ENCODE measurements at regions not wholly inside any gene's neighbourhood (a gene's known extent, or its start where the extent isn't known, plus 50 kb on each side); places are given as distances from the start of the nearest gene placed in this dataset.
"Not testable (repeated sequence)": the region's sequence is repeated elsewhere in the genome, so short reads cannot be mapped to it uniquely, and the experiment has no call there.

GRCh38 chr5:85397451-85397850, 1012.8 kb upstream of the EDIL3 start:
- POLR2A ChIA-PET (ENCODE audit: low non-redundant PET) = no interaction called here

DNA sequence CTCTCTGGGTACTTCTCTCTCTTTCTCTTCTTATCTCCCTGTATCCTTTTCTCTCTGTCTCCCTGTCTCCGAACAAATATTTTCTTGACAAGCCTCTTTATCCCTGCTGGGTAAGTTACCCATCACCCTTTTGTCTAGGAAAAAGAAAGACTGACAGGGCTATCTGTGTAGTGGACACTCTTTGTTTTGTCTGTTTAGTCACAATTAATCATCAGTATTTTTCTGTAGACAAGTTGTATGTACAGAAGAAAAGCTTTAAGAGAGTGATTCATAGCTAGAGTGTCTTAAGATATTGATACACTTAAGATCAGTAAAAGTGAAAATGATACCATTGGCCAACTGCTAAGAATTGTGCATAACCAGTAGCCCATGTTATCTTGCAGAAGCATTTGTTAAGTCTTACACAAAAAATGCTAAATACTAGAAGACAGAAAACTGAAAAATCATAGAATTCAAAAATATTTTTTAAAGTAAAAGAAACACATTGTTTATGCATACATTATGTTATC, 1043.8 kb upstream of the EDIL3 start:
- Histone ChIP-seq H3K9me3 (ENCODE audit: low read depth, low read length, poor library complexity, severe bottlenecking) (no peaks in the 10 kb centered on the region), H3K27ac (ENCODE audit: low read depth, low read length, poor library complexity, severe bottlenecking) (no peak overlapping the region), H3K4me1 (ENCODE audit: insufficient read depth, low read length, poor library complexity, severe bottlenecking) (no peaks in the 10 kb centered on the region), H3K36me3 (ENCODE audit: insufficient read depth, low read length, poor library complexity, severe bottlenecking) (no peaks in the 10 kb centered on the region), H3K4me3 (ENCODE audit: low read depth, low read length, poor library complexity, severe bottlenecking) (no peak overlapping the region), H3K27me3 (replicated peaks; ENCODE audit: insufficient read depth, low read depth, low read length, poor library complexity) (no peaks in the 10 kb centered on the region)
- no peak for DNase-seq (ENCODE audit: low spot score)
- BruUV-seq (replicated peaks) = no TSS peak
- ChIA-PET CTCF (no interaction called here), POLR2A (ENCODE audit: low non-redundant PET) (no interaction called here)
- no peak for TF ChIP-seq EZH2 (IDR thresholded peaks at IDR 0.05; ENCODE audit: borderline replicate concordance, low read depth, low read length, poor library complexity, severe bottlenecking)
- TF ChIP-seq, protein P1, sequence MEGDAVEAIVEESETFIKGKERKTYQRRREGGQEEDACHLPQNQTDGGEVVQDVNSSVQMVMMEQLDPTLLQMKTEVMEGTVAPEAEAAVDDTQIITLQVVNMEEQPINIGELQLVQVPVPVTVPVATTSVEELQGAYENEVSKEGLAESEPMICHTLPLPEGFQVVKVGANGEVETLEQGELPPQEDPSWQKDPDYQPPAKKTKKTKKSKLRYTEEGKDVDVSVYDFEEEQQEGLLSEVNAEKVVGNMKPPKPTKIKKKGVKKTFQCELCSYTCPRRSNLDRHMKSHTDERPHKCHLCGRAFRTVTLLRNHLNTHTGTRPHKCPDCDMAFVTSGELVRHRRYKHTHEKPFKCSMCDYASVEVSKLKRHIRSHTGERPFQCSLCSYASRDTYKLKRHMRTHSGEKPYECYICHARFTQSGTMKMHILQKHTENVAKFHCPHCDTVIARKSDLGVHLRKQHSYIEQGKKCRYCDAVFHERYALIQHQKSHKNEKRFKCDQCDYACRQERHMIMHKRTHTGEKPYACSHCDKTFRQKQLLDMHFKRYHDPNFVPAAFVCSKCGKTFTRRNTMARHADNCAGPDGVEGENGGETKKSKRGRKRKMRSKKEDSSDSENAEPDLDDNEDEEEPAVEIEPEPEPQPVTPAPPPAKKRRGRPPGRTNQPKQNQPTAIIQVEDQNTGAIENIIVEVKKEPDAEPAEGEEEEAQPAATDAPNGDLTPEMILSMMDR (conservative IDR thresholded peaks at IDR 0.05; ENCODE audit: low read depth, low read length) = no peak
- intact Hi-C loops (cut with micrococcal nuclease; ENCODE audit: unreplicated experiment) = no loop called here

More at GRCh38 chr5:85397451-85397850, 1012.8 kb upstream of the EDIL3 start:
- CTCF ChIA-PET = no interaction called here
- BruUV-seq (replicated peaks) = no TSS peak
- Histone ChIP-seq H3K27ac (ENCODE audit: low read depth, low read length, poor library complexity, severe bottlenecking) (no peak overlapping the region), H3K27me3 (replicated peaks; ENCODE audit: insufficient read depth, low read depth, low read length, poor library complexity) (no peaks in the 10 kb centered on the region), H3K4me3 (ENCODE audit: low read depth, low read length, poor library complexity, severe bottlenecking) (no peak overlapping the region), H3K36me3 (ENCODE audit: insufficient read depth, low read length, poor library complexity, severe bottlenecking) (no peaks in the 10 kb centered on the region), H3K4me1 (ENCODE audit: insufficient read depth, low read length, poor library complexity, severe bottlenecking) (no peaks in the 10 kb centered on the region), H3K9me3 (ENCODE audit: low read depth, low read length, poor library complexity, severe bottlenecking) (no peaks in the 10 kb centered on the region)
- no peak for TF ChIP-seq EZH2 (IDR thresholded peaks at IDR 0.05; ENCODE audit: borderline replicate concordance, low read depth, low read length, poor library complexity, severe bottlenecking)
- TF ChIP-seq, protein P1 (conservative IDR thresholded peaks at IDR 0.05; ENCODE audit: low read depth, low read length) = no peak
- intact Hi-C loops (cut with micrococcal nuclease; ENCODE audit: unreplicated experiment) = no loop called here
- no peak for DNase-seq (ENCODE audit: low spot score)

GRCh38 chr5:85431726-85432125, 1047.0 kb upstream of the EDIL3 start:
- POLR2A ChIA-PET (ENCODE audit: low non-redundant PET); H3K27ac ChIP-seq (ENCODE audit: low read depth, low read length, poor library complexity, severe bottlenecking); DNase-seq (ENCODE audit: low spot score); CTCF ChIA-PET; H3K27me3 ChIP-seq (replicated peaks; ENCODE audit: insufficient read depth, low read depth, low read length, poor library complexity); intact Hi-C loops (cut with micrococcal nuclease; ENCODE audit: unreplicated experiment); H3K36me3 ChIP-seq (ENCODE audit: insufficient read depth, low read length, poor library complexity, severe bottlenecking); H3K9me3 ChIP-seq (ENCODE audit: low read depth, low read length, poor library complexity, severe bottlenecking); BruUV-seq (replicated peaks); H3K4me1 ChIP-seq (ENCODE audit: insufficient read depth, low read length, poor library complexity, severe bottlenecking); H3K4me3 ChIP-seq (ENCODE audit: low read depth, low read length, poor library complexity, severe bottlenecking): not testable (repeated sequence)

GRCh38 chr5:85441156-85441555, 1056.5 kb upstream of the EDIL3 start:
- intact Hi-C loops (cut with micrococcal nuclease; ENCODE audit: unreplicated experiment) = no loop called here
- no peak for TF ChIP-seq EZH2 (IDR thresholded peaks at IDR 0.05; ENCODE audit: borderline replicate concordance, low read depth, low read length, poor library complexity, severe bottlenecking)
- TF ChIP-seq, protein P1 (conservative IDR thresholded peaks at IDR 0.05; ENCODE audit: low read depth, low read length) = no peak
- BruUV-seq (replicated peaks) = no TSS peak
- Histone ChIP-seq H3K27ac (ENCODE audit: low read depth, low read length, poor library complexity, severe bottlenecking) (no peak overlapping the region), H3K4me1 (ENCODE audit: insufficient read depth, low read length, poor library complexity, severe bottlenecking) (no peaks in the 10 kb centered on the region), H3K9me3 (ENCODE audit: low read depth, low read length, poor library complexity, severe bottlenecking) (no peaks in the 10 kb centered on the region), H3K4me3 (ENCODE audit: low read depth, low read length, poor library complexity, severe bottlenecking) (no peak overlapping the region), H3K36me3 (ENCODE audit: insufficient read depth, low read length, poor library complexity, severe bottlenecking) (no peaks in the 10 kb centered on the region), H3K27me3 (replicated peaks; ENCODE audit: insufficient read depth, low read depth, low read length, poor library complexity) (no peaks in the 10 kb centered on the region)
- no peak for DNase-seq (ENCODE audit: low spot score)
- ChIA-PET CTCF (no interaction called here), POLR2A (ENCODE audit: low non-redundant PET) (no interaction called here)

All from A673 (cell line).